ENCODE measurements at regions not wholly inside any gene's neighbourhood (a gene's known extent, or its start where the extent isn't known, plus 50 kb on each side); places are given as distances from the start of the nearest gene placed in this dataset.

- dilution Hi-C loops (cut with MboI; ENCODE audit: extremely low pct_ligation_motif_present, low sequenced_read_pairs) (no loop called here), intact Hi-C loops (cut with micrococcal nuclease) (no loop called here)
- TF ChIP-seq MAX (IDR thresholded peaks at IDR 0.05; ENCODE audit: insufficient read depth, insufficient read length) (no peak), JUN (IDR thresholded peaks at IDR 0.05; ENCODE audit: borderline replicate concordance, insufficient read depth, insufficient read length, low read depth) (no peak), POLR2AphosphoS5 (IDR thresholded peaks at IDR 0.05; ENCODE audit: insufficient read depth, low read depth, low read length) (no peak), POLR2A (IDR thresholded peaks at IDR 0.05; ENCODE audit: low read depth, low read length) (no peak), FOS (IDR thresholded peaks at IDR 0.05; ENCODE audit: borderline replicate concordance, insufficient read depth, low read length) (no peak), EZH2 (IDR thresholded peaks at IDR 0.05; ENCODE audit: borderline replicate concordance, low read depth, low read length, severe bottlenecking) (no peak), GATA2 (IDR thresholded peaks at IDR 0.05; ENCODE audit: insufficient read depth, insufficient read length, low read depth, low read length) (no peak), CTCF (IDR thresholded peaks at IDR 0.05; ENCODE audit: extremely low read depth in 1 of 2, insufficient read depth in 1 of 2, low read depth in 1 of 2, low read length in 2 of 2) (no peak), MYC (IDR thresholded peaks at IDR 0.05; ENCODE audit: low read depth, low read length) (no peak)
- Histone ChIP-seq H3K9ac (replicated peaks; ENCODE audit: extremely low read depth, insufficient read depth, low read length) (no peak overlapping the region), H3K27ac (ENCODE audit: insufficient read depth, low read depth, low read length) (no peak overlapping the region), H3K27me3 (ENCODE audit: control insufficient read depth in 2 of 2, insufficient read depth in 2 of 2, low read length in 2 of 2) (no peaks in the 10 kb centered on the region), H3K4me3 (replicated peaks in 1 of 3; ENCODE audit: insufficient read depth in 1 of 3, low read depth in 1 of 3, low read length in 3 of 3) (no peak overlapping the region), H2AFZ (ENCODE audit: low read depth, low read length) (no peak overlapping the region), H3K9me3 (replicated peaks; ENCODE audit: control insufficient read depth, insufficient read depth, low read length) (no peaks in the 10 kb centered on the region), H3K36me3 (ENCODE audit: control insufficient read depth in 2 of 2, extremely low read depth in 1 of 2, insufficient read depth in 2 of 2, low read length in 2 of 2) (no peaks in the 10 kb centered on the region), H3K4me1 (ENCODE audit: control insufficient read depth, extremely low read depth, insufficient read depth, low read length) (no peaks in the 10 kb centered on the region), H3K79me2 (ENCODE audit: control insufficient read depth, insufficient read depth, low read length) (no peaks in the 10 kb centered on the region), H4K20me1 (replicated peaks; ENCODE audit: control insufficient read depth, extremely low read depth, insufficient read depth, low read length) (no peaks in the 10 kb centered on the region), H3K9me1 (replicated peaks; ENCODE audit: control insufficient read depth, extremely low read depth, insufficient read depth, low read length) (no peaks in the 10 kb centered on the region), H3K4me2 (ENCODE audit: insufficient read depth, low read length) (no peak overlapping the region)
- ChIA-PET CTCF (interaction anchor here (1.0 to 1.2 kb wide), 2 partner anchors 12 to 165 kb away, joined by 3 to 5 read pairs; no protein-coding TSS in a partner anchor), POLR2A (no interaction called here)
- FAIRE-seq (no peak), DNase-seq (ENCODE audit: low read depth, low spot score) (no peak)
- BruUV-seq (replicated peaks): no TSS peak
These were observed 166.9 kb upstream of the DIO2 start for GRCh38 chr14:80378084-80378690.

Data from endothelial cell of umbilical vein (primary cell).